SK-N-SH treated with all-trans-retinoic acid at 6 μM for 48 hours (cell line): ENCODE measurements at regions not wholly inside any gene's neighbourhood (a gene's known extent, or its start where the extent isn't known, plus 50 kb on each side); places are given as distances from the start of the nearest gene placed in this dataset.

Source experiments
- ATAC-seq: fragments of 200-7000 bp; cut with Tn5 transposase; 3 replicates; pipeline ENCODE4 v1.9.1; 2020; ENCODE audit warnings: mild to moderate bottlenecking, moderate library complexity
- ARNTL ChIP-seq: fragments of 450-650 bp; formaldehyde crosslinking; IDR thresholded peaks from 2 replicates; pipeline ENCODE4 v1.5.0; 2020; ENCODE audit warnings: low read depth, mild to moderate bottlenecking, moderate library complexity, borderline replicate concordance
- BACH2 ChIP-seq: fragments of 250-450 bp; sonication (Bioruptor Pico); IDR thresholded peaks from 2 replicates; pipeline ENCODE4 v1.9.0; 2021; ENCODE audit warnings: mild to moderate bottlenecking, borderline replicate concordance
- CSDC2 ChIP-seq: fragments of 250-450 bp; sonication (Bioruptor Pico); IDR thresholded peaks from 2 replicates; pipeline ENCODE4 v1.5.0; 2020; ENCODE audit warnings: mild to moderate bottlenecking, moderate library complexity
- CSRNP3 ChIP-seq: fragments of 250-450 bp; sonication (Bioruptor Pico); IDR thresholded peaks from 2 replicates; pipeline ENCODE4 v1.5.1; 2021; ENCODE audit warnings: mild to moderate bottlenecking, moderate library complexity
- ESRRG ChIP-seq: fragments of 250-450 bp; sonication (Bioruptor Pico); IDR thresholded peaks from 2 replicates; pipeline ENCODE4 v1.6.1; 2021; ENCODE audit warnings: mild to moderate bottlenecking
- GLIS3 ChIP-seq: fragments of 250-450 bp; sonication (Bioruptor Pico); IDR thresholded peaks from 2 replicates; pipeline ENCODE4 v1.5.0; 2020; ENCODE audit warnings: mild to moderate bottlenecking, moderate library complexity
- OSR1 ChIP-seq: fragments of 250-450 bp; sonication (Bioruptor Pico); IDR thresholded peaks from 2 replicates; pipeline ENCODE4 v1.8.0; 2022; ENCODE audit warnings: moderate library complexity, mild to moderate bottlenecking, inconsistent platforms
- RARB ChIP-seq: fragments of 250-450 bp; sonication (Bioruptor Pico); IDR thresholded peaks from 2 replicates; pipeline ENCODE4 v1.8.0; 2021; ENCODE audit warnings: mild to moderate bottlenecking, moderate library complexity
- SNAI2 ChIP-seq: fragments of 250-450 bp; sonication (Bioruptor Pico); IDR thresholded peaks from 2 replicates; pipeline ENCODE4 v1.5.0; 2020; ENCODE audit warnings: mild to moderate bottlenecking, moderate library complexity
- TCF4 ChIP-seq: fragments of 250-450 bp; sonication (Bioruptor Pico); IDR thresholded peaks from 2 replicates; pipeline ENCODE4 v1.8.0; 2021; ENCODE audit warnings: mild to moderate bottlenecking, moderate library complexity, borderline replicate concordance
- TOX ChIP-seq: fragments of 250-450 bp; sonication (Bioruptor Pico); IDR thresholded peaks from 2 replicates; pipeline ENCODE4 v1.8.0; 2021; ENCODE audit warnings: mild to moderate bottlenecking, moderate library complexity, borderline replicate concordance
- ZC3H10 ChIP-seq: fragments of 250-450 bp; sonication (Bioruptor Pico); IDR thresholded peaks from 2 replicates; pipeline ENCODE4 v1.5.1; 2021; ENCODE audit warnings: mild to moderate bottlenecking, moderate library complexity
- ZFP3 ChIP-seq: fragments of 250-450 bp; sonication (Bioruptor Pico); IDR thresholded peaks from 2 replicates; pipeline ENCODE4 v1.5.0; 2020; ENCODE audit warnings: mild to moderate bottlenecking, moderate library complexity
- ZFP30 ChIP-seq: fragments of 450-650 bp; formaldehyde crosslinking; IDR thresholded peaks from 2 replicates; pipeline ENCODE4 v1.5.0; 2022; ENCODE audit warnings: mild to moderate bottlenecking, moderate library complexity
- ZNF565 ChIP-seq: fragments of 450-650 bp; formaldehyde crosslinking; conservative IDR thresholded peaks from 2 replicates; pipeline ENCODE4 v1.5.0; 2020; ENCODE audit warnings: low read depth, mild to moderate bottlenecking, moderate library complexity
- ZNF70 ChIP-seq: fragments of 450-650 bp; formaldehyde crosslinking; IDR thresholded peaks from 2 replicates; pipeline ENCODE4 v1.5.0; 2020; ENCODE audit warnings: mild to moderate bottlenecking, moderate library complexity
- ZNF8 ChIP-seq: fragments of 450-650 bp; formaldehyde crosslinking; IDR thresholded peaks from 2 replicates; pipeline ENCODE4 v1.5.0; 2020; ENCODE audit warnings: mild to moderate bottlenecking, moderate library complexity
- TF ChIP-seq, protein P1 (sequence below): fragments of 250-450 bp; sonication (Bioruptor Pico); IDR thresholded peaks from 2 replicates; pipeline ENCODE4 v1.5.1; 2020; ENCODE audit warnings: low read depth, mild to moderate bottlenecking, moderate library complexity
- TF ChIP-seq, protein P2 (sequence below): fragments of 250-450 bp; sonication (Bioruptor Pico); IDR thresholded peaks from 2 replicates; pipeline ENCODE4 v1.8.0; 2021; ENCODE audit warnings: low read depth, mild to moderate bottlenecking, moderate library complexity, borderline replicate concordance
- TF ChIP-seq, protein P3 (sequence below): fragments of 250-450 bp; sonication (Bioruptor Pico); IDR thresholded peaks from 2 replicates; pipeline ENCODE4 v1.5.0; 2020; ENCODE audit warnings: mild to moderate bottlenecking, moderate library complexity

GRCh38 chr2:142259356-142259755, 128.5 kb upstream of the LRP1B start:
- no peak for ATAC-seq

GRCh38 chr2:142254031-142254430, 123.2 kb upstream of the LRP1B start:
- TF ChIP-seq CSRNP3 (CRISPR knock-in tag) (no peak), GLIS3 (CRISPR knock-in tag) (no peak)

More at GRCh38 chr2:142259356-142259755, 128.5 kb upstream of the LRP1B start:
- TF ChIP-seq CSRNP3 (CRISPR knock-in tag) = no peak
- TF ChIP-seq, protein P1, sequence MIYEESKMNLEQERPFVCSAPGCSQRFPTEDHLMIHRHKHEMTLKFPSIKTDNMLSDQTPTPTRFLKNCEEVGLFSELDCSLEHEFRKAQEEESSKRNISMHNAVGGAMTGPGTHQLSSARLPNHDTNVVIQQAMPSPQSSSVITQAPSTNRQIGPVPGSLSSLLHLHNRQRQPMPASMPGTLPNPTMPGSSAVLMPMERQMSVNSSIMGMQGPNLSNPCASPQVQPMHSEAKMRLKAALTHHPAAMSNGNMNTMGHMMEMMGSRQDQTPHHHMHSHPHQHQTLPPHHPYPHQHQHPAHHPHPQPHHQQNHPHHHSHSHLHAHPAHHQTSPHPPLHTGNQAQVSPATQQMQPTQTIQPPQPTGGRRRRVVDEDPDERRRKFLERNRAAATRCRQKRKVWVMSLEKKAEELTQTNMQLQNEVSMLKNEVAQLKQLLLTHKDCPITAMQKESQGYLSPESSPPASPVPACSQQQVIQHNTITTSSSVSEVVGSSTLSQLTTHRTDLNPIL = no peak
- no peak for TF ChIP-seq SNAI2 (CRISPR knock-in tag)
- TF ChIP-seq ZFP3 (CRISPR knock-in tag) = no peak
- no peak for TF ChIP-seq CSDC2 (CRISPR knock-in tag)
- TF ChIP-seq ZNF565 = no peak
- no peak for TF ChIP-seq ZNF8 (CRISPR knock-in tag)
- no peak for TF ChIP-seq ARNTL
- no peak for TF ChIP-seq ESRRG (CRISPR knock-in tag)
- TF ChIP-seq ZFP30 (CRISPR knock-in tag) = no peak
- TF ChIP-seq ZNF70 (CRISPR knock-in tag) = no peak
- no peak for TF ChIP-seq TOX (CRISPR knock-in tag)
- TF ChIP-seq, protein P2, sequence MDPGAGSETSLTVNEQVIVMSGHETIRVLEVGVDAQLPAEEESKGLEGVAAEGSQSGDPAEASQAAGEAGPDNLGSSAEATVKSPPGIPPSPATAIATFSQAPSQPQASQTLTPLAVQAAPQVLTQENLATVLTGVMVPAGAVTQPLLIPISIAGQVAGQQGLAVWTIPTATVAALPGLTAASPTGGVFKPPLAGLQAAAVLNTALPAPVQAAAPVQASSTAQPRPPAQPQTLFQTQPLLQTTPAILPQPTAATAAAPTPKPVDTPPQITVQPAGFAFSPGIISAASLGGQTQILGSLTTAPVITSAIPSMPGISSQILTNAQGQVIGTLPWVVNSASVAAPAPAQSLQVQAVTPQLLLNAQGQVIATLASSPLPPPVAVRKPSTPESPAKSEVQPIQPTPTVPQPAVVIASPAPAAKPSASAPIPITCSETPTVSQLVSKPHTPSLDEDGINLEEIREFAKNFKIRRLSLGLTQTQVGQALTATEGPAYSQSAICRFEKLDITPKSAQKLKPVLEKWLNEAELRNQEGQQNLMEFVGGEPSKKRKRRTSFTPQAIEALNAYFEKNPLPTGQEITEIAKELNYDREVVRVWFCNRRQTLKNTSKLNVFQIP (CRISPR knock-in tag) = no peak
- no peak for TF ChIP-seq ZC3H10 (CRISPR knock-in tag)

DNA sequence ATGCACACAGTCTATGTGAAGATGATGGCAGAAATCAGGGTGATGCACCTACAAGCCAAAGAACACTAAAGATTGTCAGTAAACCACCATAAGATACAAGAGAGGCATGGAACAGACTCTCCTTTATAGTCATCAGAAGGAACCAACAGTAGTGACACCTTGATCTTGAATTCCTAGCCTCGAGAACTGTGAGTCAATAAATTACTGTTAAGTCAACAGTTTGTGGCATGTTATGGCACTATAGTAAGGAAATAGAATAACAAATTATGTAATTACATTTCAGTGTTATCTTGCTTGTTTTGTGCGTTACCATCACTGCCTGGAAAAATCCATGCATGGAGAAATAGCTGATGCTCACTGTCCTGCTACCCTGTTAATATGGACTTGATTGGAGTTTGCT, 110.2 kb upstream of the LRP1B start:
- ATAC-seq = no peak
- TF ChIP-seq RARB (CRISPR knock-in tag) (no peak), OSR1 (CRISPR knock-in tag) (no peak), SNAI2 (CRISPR knock-in tag) (no peak), TCF4 (CRISPR knock-in tag) (no peak), ESRRG (CRISPR knock-in tag) (no peak), CSRNP3 (CRISPR knock-in tag) (no peak), ZNF70 (CRISPR knock-in tag) (no peak), GLIS3 (CRISPR knock-in tag) (no peak), ZFP30 (CRISPR knock-in tag) (no peak), BACH2 (no peak), ZNF565 (no peak), ZFP3 (CRISPR knock-in tag) (no peak)
- TF ChIP-seq, protein P3, sequence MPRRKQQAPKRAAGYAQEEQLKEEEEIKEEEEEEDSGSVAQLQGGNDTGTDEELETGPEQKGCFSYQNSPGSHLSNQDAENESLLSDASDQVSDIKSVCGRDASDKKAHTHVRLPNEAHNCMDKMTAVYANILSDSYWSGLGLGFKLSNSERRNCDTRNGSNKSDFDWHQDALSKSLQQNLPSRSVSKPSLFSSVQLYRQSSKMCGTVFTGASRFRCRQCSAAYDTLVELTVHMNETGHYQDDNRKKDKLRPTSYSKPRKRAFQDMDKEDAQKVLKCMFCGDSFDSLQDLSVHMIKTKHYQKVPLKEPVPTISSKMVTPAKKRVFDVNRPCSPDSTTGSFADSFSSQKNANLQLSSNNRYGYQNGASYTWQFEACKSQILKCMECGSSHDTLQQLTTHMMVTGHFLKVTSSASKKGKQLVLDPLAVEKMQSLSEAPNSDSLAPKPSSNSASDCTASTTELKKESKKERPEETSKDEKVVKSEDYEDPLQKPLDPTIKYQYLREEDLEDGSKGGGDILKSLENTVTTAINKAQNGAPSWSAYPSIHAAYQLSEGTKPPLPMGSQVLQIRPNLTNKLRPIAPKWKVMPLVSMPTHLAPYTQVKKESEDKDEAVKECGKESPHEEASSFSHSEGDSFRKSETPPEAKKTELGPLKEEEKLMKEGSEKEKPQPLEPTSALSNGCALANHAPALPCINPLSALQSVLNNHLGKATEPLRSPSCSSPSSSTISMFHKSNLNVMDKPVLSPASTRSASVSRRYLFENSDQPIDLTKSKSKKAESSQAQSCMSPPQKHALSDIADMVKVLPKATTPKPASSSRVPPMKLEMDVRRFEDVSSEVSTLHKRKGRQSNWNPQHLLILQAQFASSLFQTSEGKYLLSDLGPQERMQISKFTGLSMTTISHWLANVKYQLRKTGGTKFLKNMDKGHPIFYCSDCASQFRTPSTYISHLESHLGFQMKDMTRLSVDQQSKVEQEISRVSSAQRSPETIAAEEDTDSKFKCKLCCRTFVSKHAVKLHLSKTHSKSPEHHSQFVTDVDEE (CRISPR knock-in tag) = no peak
- TF ChIP-seq, protein P1 = no peak
- TF ChIP-seq, all 23 proteins: peak for 0

More at GRCh38 chr2:142254031-142254430, 123.2 kb upstream of the LRP1B start:
- ATAC-seq = no peak
